Panc1 (cell line): ENCODE measurements at regions not wholly inside any gene's neighbourhood (a gene's known extent, or its start where the extent isn't known, plus 50 kb on each side); places are given as distances from the start of the nearest gene placed in this dataset.

Source experiments
- ATAC-seq: fragments of 200-7000 bp; cut with Tn5 transposase; 2 replicates; pipeline ENCODE4 v1.9.1; 2020; ENCODE audit warnings: mild to moderate bottlenecking, moderate library complexity
- BruUV-seq: library from RNA; stranded (reverse); fragments of 400-500 nt; replicated peaks from 2 replicates; lab custom pipeline; 2021; lab: Mats Ljungman, UMichigan
- CTCF ChIA-PET: fragments of 300-600 bp; sonication (Branson Sonifier 250); formaldehyde crosslinking; loops from one replicate; lab custom pipeline; 2022; ENCODE audit warnings: antibody characterized with exemption; lab: Charles Lee
- POLR2A ChIA-PET: fragments of 300-600 bp; sonication (Branson Sonifier 250); formaldehyde crosslinking; loops from one replicate; lab custom pipeline; 2022; ENCODE audit warnings: antibody characterized with exemption; lab: Charles Lee
- DNase-seq: peaks from one replicate; pipeline ENCODE4 v3.0.0-alpha.2; 2010; ENCODE audit warnings: low read depth, low spot score
- H3K27ac ChIP-seq: 2 replicates; pipeline ENCODE4 v1.5.1; 2011; ENCODE audit warnings: mild to moderate bottlenecking, low read length, inconsistent platforms
- H3K27me3 ChIP-seq: fragments of 200-500 bp; sonication (Bioruptor generic); 2 replicates; pipeline ENCODE4 v1.6.0; 2014; ENCODE audit warnings: low read length, inconsistent platforms; ENCODE audit not compliant: control insufficient read depth, insufficient read depth
- H3K36me3 ChIP-seq: fragments of 200-500 bp; sonication (Bioruptor generic); 2 replicates; pipeline ENCODE4 v1.5.1; 2014; ENCODE audit warnings: inconsistent platforms, mild to moderate bottlenecking, low read length, moderate library complexity; ENCODE audit not compliant: control insufficient read depth, insufficient read depth
- H3K4me1 ChIP-seq: 2 replicates; pipeline ENCODE4 v1.5.1; 2011; ENCODE audit warnings: inconsistent platforms, mild to moderate bottlenecking, low read length, moderate library complexity; ENCODE audit not compliant: control insufficient read depth, insufficient read depth
- H3K4me3 ChIP-seq, 2 experiments: 2 replicates each; pipeline ENCODE4 v1.5.1; 2011 to 2012; ENCODE audit warnings: low read depth in 2 of 2, low read length in 2 of 2, mild to moderate bottlenecking in 2 of 2, inconsistent platforms in 1 of 2, moderate library complexity in 1 of 2
- H3K9me3 ChIP-seq: fragments of 200-500 bp; sonication (Bioruptor generic); 2 replicates; pipeline ENCODE4 v1.5.1; 2014; ENCODE audit warnings: low read depth, mild to moderate bottlenecking, inconsistent platforms, low read length, moderate library complexity; ENCODE audit not compliant: control insufficient read depth, insufficient read depth
- CTCF ChIP-seq: fragments of 450-650 bp; IDR thresholded peaks from 2 replicates; pipeline ENCODE4 v1.5.1; 2017; ENCODE audit warnings: mild to moderate bottlenecking
- POLR2AphosphoS5 ChIP-seq: IDR thresholded peaks from 2 replicates; pipeline ENCODE4 v1.6.1; 2012; ENCODE audit warnings: mild to moderate bottlenecking, low read depth, low read length, moderate library complexity
- SIN3A ChIP-seq: IDR thresholded peaks from 2 replicates; pipeline ENCODE4 v1.6.1; 2012; ENCODE audit warnings: low read depth, mild to moderate bottlenecking, low read length, moderate library complexity, borderline replicate concordance; ENCODE audit not compliant: insufficient read depth
- TCF7L2 ChIP-seq: IDR thresholded peaks from 2 replicates; pipeline ENCODE4 v1.6.1; 2011; ENCODE audit warnings: mild to moderate bottlenecking, low read depth, low read length, inconsistent platforms
- in situ Hi-C: cut with HindIII; loops from 2 replicates; pipeline ENCODE4 v1.10.0; 2016; ENCODE audit warnings: low sequenced_read_pairs, low pct_unique_long_range_greater_than_20kb
- intact Hi-C: fragments of 100-400 bp; cut with micrococcal nuclease; formaldehyde crosslinking; loops from one replicate; pipeline ENCODE4 v1.10.0; 2022; ENCODE audit not compliant: unreplicated experiment
- TF ChIP-seq, protein P1 (sequence below), 2 experiments: IDR thresholded peaks; 2 replicates each; pipeline ENCODE4 v1.6.1; 2011 to 2012; ENCODE audit warnings: low read depth in 2 of 2, control low read depth in 1 of 2, low read length in 1 of 2, mild to moderate bottlenecking in 1 of 2, moderate library complexity in 1 of 2; ENCODE audit not compliant: insufficient read depth in 1 of 2

- DNase-seq (no peak), ATAC-seq (no peak)
- H3K4me3 ChIP-seq: no peak overlapping the region
- ChIA-PET CTCF (no interaction called here), POLR2A (no interaction called here)
- H3K4me1 ChIP-seq: no peaks in the 10 kb centered on the region
- in situ Hi-C loops: no loop called here
- no peaks in the 10 kb centered on the region for H3K9me3 ChIP-seq
- H3K27ac ChIP-seq: no peak overlapping the region
- H3K27me3 ChIP-seq: no peaks in the 10 kb centered on the region
- no peaks in the 10 kb centered on the region for H3K36me3 ChIP-seq
- TF ChIP-seq SIN3A: no peak
- no peak for TF ChIP-seq TCF7L2
- no peak for TF ChIP-seq POLR2AphosphoS5
- TF ChIP-seq, protein P1, sequence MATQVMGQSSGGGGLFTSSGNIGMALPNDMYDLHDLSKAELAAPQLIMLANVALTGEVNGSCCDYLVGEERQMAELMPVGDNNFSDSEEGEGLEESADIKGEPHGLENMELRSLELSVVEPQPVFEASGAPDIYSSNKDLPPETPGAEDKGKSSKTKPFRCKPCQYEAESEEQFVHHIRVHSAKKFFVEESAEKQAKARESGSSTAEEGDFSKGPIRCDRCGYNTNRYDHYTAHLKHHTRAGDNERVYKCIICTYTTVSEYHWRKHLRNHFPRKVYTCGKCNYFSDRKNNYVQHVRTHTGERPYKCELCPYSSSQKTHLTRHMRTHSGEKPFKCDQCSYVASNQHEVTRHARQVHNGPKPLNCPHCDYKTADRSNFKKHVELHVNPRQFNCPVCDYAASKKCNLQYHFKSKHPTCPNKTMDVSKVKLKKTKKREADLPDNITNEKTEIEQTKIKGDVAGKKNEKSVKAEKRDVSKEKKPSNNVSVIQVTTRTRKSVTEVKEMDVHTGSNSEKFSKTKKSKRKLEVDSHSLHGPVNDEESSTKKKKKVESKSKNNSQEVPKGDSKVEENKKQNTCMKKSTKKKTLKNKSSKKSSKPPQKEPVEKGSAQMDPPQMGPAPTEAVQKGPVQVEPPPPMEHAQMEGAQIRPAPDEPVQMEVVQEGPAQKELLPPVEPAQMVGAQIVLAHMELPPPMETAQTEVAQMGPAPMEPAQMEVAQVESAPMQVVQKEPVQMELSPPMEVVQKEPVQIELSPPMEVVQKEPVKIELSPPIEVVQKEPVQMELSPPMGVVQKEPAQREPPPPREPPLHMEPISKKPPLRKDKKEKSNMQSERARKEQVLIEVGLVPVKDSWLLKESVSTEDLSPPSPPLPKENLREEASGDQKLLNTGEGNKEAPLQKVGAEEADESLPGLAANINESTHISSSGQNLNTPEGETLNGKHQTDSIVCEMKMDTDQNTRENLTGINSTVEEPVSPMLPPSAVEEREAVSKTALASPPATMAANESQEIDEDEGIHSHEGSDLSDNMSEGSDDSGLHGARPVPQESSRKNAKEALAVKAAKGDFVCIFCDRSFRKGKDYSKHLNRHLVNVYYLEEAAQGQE (IDR thresholded peaks at IDR 0.05; ENCODE audit: insufficient read depth in 1 of 2, low read depth in 2 of 2, low read length in 1 of 2): no peak
- BruUV-seq: no TSS peak
- intact Hi-C loops: no loop called here
Observed at GRCh38 chr18:39184176-39184575, 1618.6 kb upstream of the CELF4 start.

- Histone ChIP-seq H3K4me3 (no peak overlapping the region), H3K27ac (no peak overlapping the region), H3K36me3 (no peaks in the 10 kb centered on the region), H3K27me3 (no peaks in the 10 kb centered on the region), H3K9me3 (no peaks in the 10 kb centered on the region), H3K4me1 (no peaks in the 10 kb centered on the region)
- ChIA-PET POLR2A (no interaction called here), CTCF (no interaction called here)
- in situ Hi-C loops: no loop called here
- ATAC-seq (no peak), DNase-seq (no peak)
- intact Hi-C loops: no loop called here
- no TSS peak for BruUV-seq
- TF ChIP-seq SIN3A: no peak
- TF ChIP-seq CTCF: no peak
- TF ChIP-seq TCF7L2: no peak
- TF ChIP-seq, protein P1 (IDR thresholded peaks at IDR 0.05; ENCODE audit: insufficient read depth in 1 of 2, low read depth in 2 of 2, low read length in 1 of 2): no peak
- no peak for TF ChIP-seq POLR2AphosphoS5
Observed at GRCh38 chr18:39178166-39178565, 1612.6 kb upstream of the CELF4 start.
